Gastrocnemius medialis (tissue), 4 donors: ENCODE measurements at regions not wholly inside any gene's neighbourhood (a gene's known extent, or its start where the extent isn't known, plus 50 kb on each side); places are given as distances from the start of the nearest gene placed in this dataset.

Experiments
- POLR2A ChIP-seq, 2 donors: fragments of 450-650 bp; IDR thresholded peaks; one replicate each; pipeline ENCODE4 v1.6.1; 2017; ENCODE audit warnings: antibody characterized with exemption in 2 of 2, mild to moderate bottlenecking in 2 of 2, moderate library complexity in 2 of 2
- TF ChIP-seq, protein P1 (sequence below), 5 experiments: fragments of 450-650 bp in 3 of 5; fragments of 200-600 bp in 2 of 5; sonication (generic) in 2 of 5; IDR thresholded peaks in 4 of 5; conservative IDR thresholded peaks in 1 of 5; 1 replicate in 4 of 5; 2 replicates in 1 of 5; pipeline ENCODE4 v1.5.1; 2016 to 2019; ENCODE audit warnings: antibody characterized with exemption in 5 of 5, mild to moderate bottlenecking in 3 of 5, moderate library complexity in 3 of 5

DNA sequence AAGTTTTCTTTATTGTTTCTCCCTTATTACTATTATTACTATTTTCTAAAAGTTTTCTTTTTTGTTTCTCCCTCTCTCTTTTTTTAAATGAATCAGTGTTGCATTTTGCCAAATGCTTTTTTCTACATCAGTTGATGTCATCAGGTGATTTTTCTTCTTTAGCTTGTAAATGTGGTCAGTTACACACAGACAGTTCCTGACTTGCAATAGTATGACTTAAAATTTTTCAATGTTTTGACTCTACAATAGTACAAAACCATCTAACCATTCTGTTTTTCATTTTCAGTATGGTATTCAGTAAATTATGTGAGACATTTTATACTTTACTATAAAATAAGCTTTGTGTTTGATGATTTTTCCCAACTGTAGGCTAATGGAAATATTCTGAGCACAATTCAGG is 443.0 kb downstream of the GADD45G start:
- no peak for TF ChIP-seq POLR2A (IDR thresholded peaks at IDR 0.05)
- TF ChIP-seq, protein P1, sequence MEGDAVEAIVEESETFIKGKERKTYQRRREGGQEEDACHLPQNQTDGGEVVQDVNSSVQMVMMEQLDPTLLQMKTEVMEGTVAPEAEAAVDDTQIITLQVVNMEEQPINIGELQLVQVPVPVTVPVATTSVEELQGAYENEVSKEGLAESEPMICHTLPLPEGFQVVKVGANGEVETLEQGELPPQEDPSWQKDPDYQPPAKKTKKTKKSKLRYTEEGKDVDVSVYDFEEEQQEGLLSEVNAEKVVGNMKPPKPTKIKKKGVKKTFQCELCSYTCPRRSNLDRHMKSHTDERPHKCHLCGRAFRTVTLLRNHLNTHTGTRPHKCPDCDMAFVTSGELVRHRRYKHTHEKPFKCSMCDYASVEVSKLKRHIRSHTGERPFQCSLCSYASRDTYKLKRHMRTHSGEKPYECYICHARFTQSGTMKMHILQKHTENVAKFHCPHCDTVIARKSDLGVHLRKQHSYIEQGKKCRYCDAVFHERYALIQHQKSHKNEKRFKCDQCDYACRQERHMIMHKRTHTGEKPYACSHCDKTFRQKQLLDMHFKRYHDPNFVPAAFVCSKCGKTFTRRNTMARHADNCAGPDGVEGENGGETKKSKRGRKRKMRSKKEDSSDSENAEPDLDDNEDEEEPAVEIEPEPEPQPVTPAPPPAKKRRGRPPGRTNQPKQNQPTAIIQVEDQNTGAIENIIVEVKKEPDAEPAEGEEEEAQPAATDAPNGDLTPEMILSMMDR (IDR thresholded peaks at IDR 0.05 in 4 of 5, conservative IDR thresholded peaks at IDR 0.05 in 1 of 5), result no peak
